ENCODE measurements at regions not wholly inside any gene's neighbourhood (a gene's known extent, or its start where the extent isn't known, plus 50 kb on each side); places are given as distances from the start of the nearest gene placed in this dataset.

- TF ChIP-seq POLR2AphosphoS5 (IDR thresholded peaks at IDR 0.05) (no peak), CTCF (IDR thresholded peaks at IDR 0.05) (no peak), POLR2A (IDR thresholded peaks at IDR 0.05) (no peak), EP300 (IDR thresholded peaks at IDR 0.05) (no peak)
Measured at GRCh38 chr4:104967034-104967401, 179.7 kb upstream of the TET2 start.
